ENCODE measurements at regions not wholly inside any gene's neighbourhood (a gene's known extent, or its start where the extent isn't known, plus 50 kb on each side); places are given as distances from the start of the nearest gene placed in this dataset.
"Not testable (repeated sequence)": the region's sequence is repeated elsewhere in the genome, so short reads cannot be mapped to it uniquely, and the experiment has no call there.

- DNase-seq, result no peak
Observed at GRCh38 chr3:661356-661755, 431.5 kb upstream of the CNTN6 start.

GRCh38 chr3:674116-674515, 418.7 kb upstream of the CNTN6 start:
- DNase-seq, result no peak

GRCh38 chr3:675846-676245, 417.0 kb upstream of the CNTN6 start:
- no peak for DNase-seq

- DNase-seq, result no peak
Observed at GRCh38 chr3:683770-684169, 409.1 kb upstream of the CNTN6 start.

GRCh38 chr3:690770-691169, 402.1 kb upstream of the CNTN6 start:
- no peak for DNase-seq

GRCh38 chr3:700514-700913, 392.3 kb upstream of the CNTN6 start:
- no peak for DNase-seq

GRCh38 chr3:707041-707440, 385.8 kb upstream of the CNTN6 start:
- DNase-seq, result no peak

- no peak for DNase-seq
Observed at GRCh38 chr3:713006-713621, 379.7 kb upstream of the CNTN6 start.

- DNase-seq, result no peak
Observed at GRCh38 chr3:713947-714620, 378.7 kb upstream of the CNTN6 start.

- no peak for DNase-seq
Observed at GRCh38 chr3:721086-721485, 371.7 kb upstream of the CNTN6 start.

- DNase-seq, result no peak
Observed at GRCh38 chr3:732326-732928, 360.4 kb upstream of the CNTN6 start.

- DNase-seq, result no peak
Observed at GRCh38 chr3:733313-733712, 359.5 kb upstream of the CNTN6 start.

GRCh38 chr3:757711-758110, 335.1 kb upstream of the CNTN6 start:
- no peak for DNase-seq

- DNase-seq, result no peak
Observed at GRCh38 chr3:759106-759505, 333.7 kb upstream of the CNTN6 start.

GRCh38 chr3:773433-773832, 319.4 kb upstream of the CNTN6 start:
- DNase-seq, result not testable (repeated sequence)

- no peak for DNase-seq
Observed at GRCh38 chr3:775178-775880, 317.5 kb upstream of the CNTN6 start.

GRCh38 chr3:780505-780904, 312.3 kb upstream of the CNTN6 start:
- no peak for DNase-seq

GRCh38 chr3:791442-791841, 301.4 kb upstream of the CNTN6 start:
- no peak for DNase-seq

GRCh38 chr3:792630-793029, 300.2 kb upstream of the CNTN6 start:
- no peak for DNase-seq

GRCh38 chr3:804211-804610, 288.6 kb upstream of the CNTN6 start:
- DNase-seq, result no peak

GRCh38 chr3:805326-805725, 287.5 kb upstream of the CNTN6 start:
- no peak for DNase-seq

GRCh38 chr3:806006-806405, 286.8 kb upstream of the CNTN6 start:
- no peak for DNase-seq

- DNase-seq, result no peak
Observed at GRCh38 chr3:816605-817004, 276.2 kb upstream of the CNTN6 start.

- DNase-seq, result no peak
Observed at GRCh38 chr3:834679-835078, 258.1 kb upstream of the CNTN6 start.
